GM23248 (cell line): ENCODE measurements at regions not wholly inside any gene's neighbourhood (a gene's known extent, or its start where the extent isn't known, plus 50 kb on each side); places are given as distances from the start of the nearest gene placed in this dataset.
A peak's percentile ranks its signal among the peaks of the same experiment; 100 is the strongest.

Experiments
- DNase-seq: peaks from one replicate; pipeline ENCODE4 v3.0.0-alpha.2; 2015
- H2AFZ ChIP-seq: fragments of 200-600 bp; sonication (generic); 2 replicates; pipeline ENCODE4 v1.6.1; 2016; ENCODE audit warnings: antibody characterized with exemption
- H3F3A ChIP-seq: fragments of 200-600 bp; sonication (generic); 2 replicates; pipeline ENCODE4 v1.6.1; 2016; ENCODE audit warnings: mild to moderate bottlenecking, antibody characterized with exemption, mixed run types; ENCODE audit not compliant: insufficient read depth
- H3K27ac ChIP-seq: fragments of 200-600 bp; sonication (generic); 2 replicates; pipeline ENCODE4 v1.5.1; 2016; ENCODE audit warnings: mild to moderate bottlenecking
- H3K27me3 ChIP-seq: fragments of 200-600 bp; sonication (generic); replicated peaks from 2 replicates; pipeline ENCODE4 v1.6.1; 2016; ENCODE audit warnings: mild to moderate bottlenecking; ENCODE audit not compliant: insufficient read depth
- H3K36me3 ChIP-seq: fragments of 200-600 bp; sonication (generic); 2 replicates; pipeline ENCODE4 v1.6.1; 2016; ENCODE audit warnings: low read depth, mild to moderate bottlenecking
- H3K4me1 ChIP-seq: fragments of 200-600 bp; sonication (generic); 2 replicates; pipeline ENCODE4 v1.6.1; 2016; ENCODE audit warnings: mild to moderate bottlenecking; ENCODE audit not compliant: insufficient read depth
- H3K4me2 ChIP-seq: fragments of 200-600 bp; sonication (generic); one replicate; pipeline ENCODE4 v1.6.1; 2016; ENCODE audit warnings: mild to moderate bottlenecking; ENCODE audit not compliant: unreplicated experiment
- H3K4me3 ChIP-seq: fragments of 200-600 bp; sonication (generic); 2 replicates; pipeline ENCODE4 v1.5.1; 2016; ENCODE audit warnings: mild to moderate bottlenecking
- H3K79me2 ChIP-seq: fragments of 200-600 bp; sonication (generic); 2 replicates; pipeline ENCODE4 v1.6.1; 2016; ENCODE audit warnings: mild to moderate bottlenecking; ENCODE audit not compliant: insufficient read depth
- H3K9ac ChIP-seq: fragments of 200-600 bp; sonication (generic); 2 replicates; pipeline ENCODE4 v1.6.1; 2016; ENCODE audit warnings: mild to moderate bottlenecking
- H3K9me2 ChIP-seq: fragments of 200-600 bp; sonication (generic); 2 replicates; pipeline ENCODE4 v1.6.1; 2016; ENCODE audit warnings: mixed run types, mild to moderate bottlenecking, moderate library complexity; ENCODE audit not compliant: insufficient read depth
- H3K9me3 ChIP-seq: fragments of 200-600 bp; sonication (generic); one replicate; pipeline ENCODE4 v1.6.1; 2017; ENCODE audit warnings: low read depth
- H4K20me1 ChIP-seq: fragments of 200-600 bp; sonication (generic); 2 replicates; pipeline ENCODE4 v1.6.0; 2016; ENCODE audit not compliant: insufficient read depth
- EZH2 ChIP-seq: fragments of 200-600 bp; sonication (generic); IDR thresholded peaks from 2 replicates; pipeline ENCODE4 v1.6.1; 2018; ENCODE audit warnings: antibody characterized with exemption, mild to moderate bottlenecking; ENCODE audit not compliant: insufficient read depth, poor library complexity, severe bottlenecking
- EZH2phosphoT487 ChIP-seq: fragments of 200-600 bp; sonication (generic); IDR thresholded peaks from 2 replicates; pipeline ENCODE4 v1.6.1; 2018; ENCODE audit warnings: antibody characterized with exemption, moderate library complexity, mild to moderate bottlenecking, low read depth; ENCODE audit not compliant: insufficient read depth
- WGBS, 2 experiments: methylation state at CpG; one replicate each; pipeline ENCODE4 v1.1.6; 2015 to 2017; ENCODE audit warnings: low lambda C conversion rate in 2 of 2, low coverage in 1 of 2; ENCODE audit errors: missing lambda C conversion rate in 2 of 2; 5-methylcytosine and 5-hydroxymethylcytosine counted together
- in situ Hi-C: fragments of 300-500 bp; cut with MboI; formaldehyde crosslinking; loops from 2 replicates; pipeline ENCODE4 v1.15.0; 2020

GRCh38 chr15:89401631-89402517 is 67.2 kb upstream of the POLG start:
- H3K27ac ChIP-seq, result no peak overlapping the region
- TF ChIP-seq EZH2phosphoT487 (no peak), EZH2 (no peak)
- 8 to 9% methylated on average over 12 of the region's 12 CpGs for WGBS, 2 experiments
- no peaks in the 10 kb centered on the region for H3K9me2 ChIP-seq
- peak overlapping the region; percentile 53 for H3K4me3 ChIP-seq
- no peaks in the 10 kb centered on the region for H3K36me3 ChIP-seq
- H3K4me1 ChIP-seq, result peaks cover under 1% of the 10 kb centered on the region; the same call in 1 of the 2 replicates
- H3K27me3 ChIP-seq, result peaks cover 86% of the 10 kb centered on the region
- 0 out of 2 replicates have a peak overlapping the region, but pooled peaks have one; percentile 15 for H2AFZ ChIP-seq
- no peaks in the 10 kb centered on the region for H3K9me3 ChIP-seq
- H3K79me2 ChIP-seq, result no peaks in the 10 kb centered on the region
- no peaks in the 10 kb centered on the region for H3F3A ChIP-seq
- H3K9ac ChIP-seq, result no peak overlapping the region
- peak; percentile 73 for DNase-seq
- in situ Hi-C loops, result no loop called here
- peak overlapping the region; percentile 67 for H3K4me2 ChIP-seq
- H4K20me1 ChIP-seq, result no peaks in the 10 kb centered on the region

GRCh38 chr15:89400782-89401545 is 66.3 kb upstream of the POLG start:
- Histone ChIP-seq H2AFZ (no peak overlapping the region), H3K4me1 (no peaks in the 10 kb centered on the region; the same call in 1 of the 2 replicates), H3K9ac (no peak overlapping the region), H3K4me3 (no peak overlapping the region), H3K27me3 (peaks cover 84% of the 10 kb centered on the region), H3K9me2 (no peaks in the 10 kb centered on the region), H3K36me3 (no peaks in the 10 kb centered on the region), H3K79me2 (no peaks in the 10 kb centered on the region), H3F3A (no peaks in the 10 kb centered on the region), H3K27ac (no peak overlapping the region), H3K9me3 (no peaks in the 10 kb centered on the region), H3K4me2 (no peak overlapping the region), H4K20me1 (no peaks in the 10 kb centered on the region)
- 56 to 58% methylated on average over 7 of the region's 7 CpGs for WGBS, 2 experiments
- DNase-seq, result no peak
- in situ Hi-C loops, result no loop called here
- 0 out of 2 replicates have a peak, but pooled peaks have one; percentile 12 for TF ChIP-seq EZH2phosphoT487
- peak; percentile 56 for TF ChIP-seq EZH2

DNA sequence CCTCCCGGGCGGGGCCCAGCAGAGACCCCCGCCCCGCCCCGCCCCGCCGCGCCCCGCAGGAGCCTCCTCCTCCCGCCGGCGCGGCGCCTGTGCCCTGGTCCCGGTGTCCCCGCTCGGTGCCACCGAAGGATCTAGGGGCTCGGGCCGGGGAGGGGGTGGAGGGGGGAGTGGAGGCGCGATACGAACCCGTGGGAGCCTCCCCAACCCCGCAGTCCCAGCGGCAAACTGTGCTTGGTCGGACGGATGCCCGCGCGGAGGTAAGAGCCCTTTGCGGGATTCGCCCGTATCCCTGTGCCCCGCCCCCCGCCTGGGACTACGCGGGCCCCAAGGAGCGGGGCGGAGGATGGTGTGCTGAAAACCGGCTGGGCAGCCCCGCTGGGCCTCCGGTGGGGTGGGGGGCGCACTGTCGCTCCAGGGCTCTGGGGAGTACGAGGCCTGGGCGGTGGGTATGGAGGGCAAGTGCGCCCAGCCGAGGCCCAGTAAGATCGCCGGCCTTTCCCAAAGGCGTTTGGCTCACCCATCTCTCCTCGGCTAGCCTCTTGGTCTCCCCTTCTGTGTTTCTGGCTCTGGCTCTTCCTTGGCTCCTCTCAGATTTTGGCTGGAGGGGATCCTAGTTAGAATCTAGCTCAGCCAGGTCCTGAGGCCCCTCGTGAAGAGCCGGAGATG is 65.6 kb upstream of the POLG start:
- 11 to 13% methylated on average over 29 to 39 of the region's 55 CpGs for WGBS, 2 experiments
- no peaks in the 10 kb centered on the region for H3K36me3 ChIP-seq
- in situ Hi-C loops, result no loop called here
- no peak overlapping the region for H3K4me2 ChIP-seq
- DNase-seq, result no peak
- peak overlapping the region; percentile 48 for H3K4me3 ChIP-seq
- no peaks in the 10 kb centered on the region for H3K9me3 ChIP-seq
- TF ChIP-seq EZH2, result no peak
- TF ChIP-seq EZH2phosphoT487, result no peak
- H3K27ac ChIP-seq, result no peak overlapping the region
- no peaks in the 10 kb centered on the region; the same call in 1 of the 2 replicates for H3K4me1 ChIP-seq
- H3K9me2 ChIP-seq, result no peaks in the 10 kb centered on the region
- no peaks in the 10 kb centered on the region for H4K20me1 ChIP-seq
- peak overlapping the region; percentile 76; the same call in 1 of the 2 replicates for H2AFZ ChIP-seq
- H3K79me2 ChIP-seq, result no peaks in the 10 kb centered on the region
- H3K27me3 ChIP-seq, result peaks cover 77% of the 10 kb centered on the region
- H3F3A ChIP-seq, result no peaks in the 10 kb centered on the region
- no peak overlapping the region for H3K9ac ChIP-seq
